Osteoblast (primary cell): ENCODE measurements at regions not wholly inside any gene's neighbourhood (a gene's known extent, or its start where the extent isn't known, plus 50 kb on each side); places are given as distances from the start of the nearest gene placed in this dataset.

Experiments used
- DNase-seq: peaks from one replicate; pipeline ENCODE4 v3.0.0; 2011; ENCODE audit warnings: low spot score, mixed read lengths; ENCODE audit not compliant: insufficient read length; ENCODE audit errors: missing footprints
- H2AFZ ChIP-seq: 2 replicates; pipeline ENCODE4 v1.6.0; 2011; ENCODE audit warnings: mild to moderate bottlenecking, low read length
- H3K27ac ChIP-seq: 2 replicates; pipeline ENCODE4 v1.5.1; 2011; ENCODE audit warnings: mild to moderate bottlenecking, low read depth, low read length, moderate library complexity
- H3K27me3 ChIP-seq: 2 replicates; pipeline ENCODE4 v1.6.0; 2012; ENCODE audit warnings: mild to moderate bottlenecking, control low read depth, inconsistent platforms, low read length, moderate library complexity; ENCODE audit not compliant: insufficient read depth
- H3K36me3 ChIP-seq: 2 replicates; pipeline ENCODE4 v1.5.1; 2011; ENCODE audit warnings: mild to moderate bottlenecking, low read length, control low read depth, moderate library complexity; ENCODE audit not compliant: insufficient read depth
- H3K4me1 ChIP-seq: 2 replicates; pipeline ENCODE4 v1.5.1; 2011; ENCODE audit warnings: mild to moderate bottlenecking, low read length, control low read depth, moderate library complexity; ENCODE audit not compliant: insufficient read depth
- H3K4me2 ChIP-seq: 2 replicates; pipeline ENCODE4 v1.6.0; 2011; ENCODE audit warnings: mild to moderate bottlenecking, low read length; ENCODE audit not compliant: insufficient read depth
- H3K4me3 ChIP-seq: fragments of 200-600 bp; sonication (generic); 3 replicates; pipeline ENCODE4 v1.5.1; 2012; ENCODE audit warnings: mild to moderate bottlenecking, low read length, inconsistent platforms; ENCODE audit not compliant: insufficient read depth
- H3K79me2 ChIP-seq: 2 replicates; pipeline ENCODE4 v1.6.0; 2012; ENCODE audit warnings: mild to moderate bottlenecking, low read length, control low read depth, inconsistent platforms; ENCODE audit not compliant: insufficient read depth
- H3K9me3 ChIP-seq: 2 replicates; pipeline ENCODE4 v1.5.1; 2011; ENCODE audit warnings: low read depth, low read length, control low read depth
- H4K20me1 ChIP-seq: 2 replicates; pipeline ENCODE4 v1.6.0; 2012; ENCODE audit warnings: mild to moderate bottlenecking, low read length, control low read depth; ENCODE audit not compliant: insufficient read depth
- CTCF ChIP-seq: IDR thresholded peaks from 2 replicates; pipeline ENCODE4 v1.5.1; 2011; ENCODE audit warnings: mild to moderate bottlenecking, low read depth, low read length, moderate library complexity; ENCODE audit errors: extremely low read depth

DNA sequence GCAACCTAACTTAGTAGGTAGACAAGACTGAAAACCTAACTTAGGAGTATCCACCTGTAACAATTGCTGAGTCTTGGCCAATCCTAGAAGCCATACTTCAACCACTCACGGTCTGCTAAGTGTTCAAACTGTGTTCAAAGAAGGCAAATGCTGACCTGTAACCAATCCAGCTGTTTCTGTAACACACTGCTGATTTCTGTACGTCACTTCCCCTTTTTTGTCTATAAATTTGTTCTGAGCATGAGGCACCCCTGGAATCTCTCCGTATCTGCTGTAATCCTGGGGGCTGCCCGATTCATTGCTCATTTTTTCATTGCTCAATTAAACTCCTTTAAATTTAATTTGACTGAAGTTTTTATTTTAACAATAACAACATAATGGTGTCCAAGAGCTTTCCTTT lies 451.4 kb upstream of the ATP10A start:
- Histone ChIP-seq H3K4me3 (no peak overlapping the region), H3K27me3 (no peaks in the 10 kb centered on the region), H3K36me3 (no peaks in the 10 kb centered on the region), H3K79me2 (no peaks in the 10 kb centered on the region), H3K9me3 (no peaks in the 10 kb centered on the region), H4K20me1 (no peaks in the 10 kb centered on the region), H3K27ac (no peak overlapping the region), H3K4me2 (no peak overlapping the region), H3K4me1 (no peaks in the 10 kb centered on the region), H2AFZ (no peak overlapping the region)
- no peak for TF ChIP-seq CTCF
- no peak for DNase-seq

DNA sequence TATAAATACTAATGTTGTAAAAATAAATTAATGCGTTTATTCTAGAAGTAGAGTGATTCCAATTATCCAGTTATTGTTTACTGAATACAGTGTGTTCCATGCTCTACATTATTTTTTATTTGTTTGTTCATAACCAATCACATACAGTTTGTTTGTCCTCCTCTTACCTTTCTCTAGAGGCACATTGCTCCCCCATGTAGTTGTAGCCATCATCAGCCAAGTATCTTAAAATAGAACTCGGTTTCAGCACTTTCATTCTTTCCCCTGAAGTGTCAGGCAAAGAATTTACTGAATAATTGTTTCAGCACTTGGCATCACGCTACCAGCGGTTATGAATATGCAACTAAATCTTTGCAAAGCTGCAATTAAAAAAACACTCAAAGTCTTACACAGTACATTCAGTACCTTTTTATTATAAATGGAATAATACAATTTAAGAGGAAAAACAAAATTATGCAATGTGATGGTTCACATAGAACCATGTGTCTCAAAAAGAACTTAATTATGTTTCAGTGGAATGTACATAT lies 448.6 kb upstream of the ATP10A start:
- no peaks in the 10 kb centered on the region for H3K27me3 ChIP-seq
- no peaks in the 10 kb centered on the region for H3K79me2 ChIP-seq
- no peaks in the 10 kb centered on the region for H4K20me1 ChIP-seq
- no peak overlapping the region for H3K27ac ChIP-seq
- no peak overlapping the region for H3K4me2 ChIP-seq
- H3K36me3 ChIP-seq = no peaks in the 10 kb centered on the region
- H2AFZ ChIP-seq = no peak overlapping the region
- no peak overlapping the region for H3K4me3 ChIP-seq
- no peak for TF ChIP-seq CTCF
- no peaks in the 10 kb centered on the region for H3K4me1 ChIP-seq
- no peaks in the 10 kb centered on the region for H3K9me3 ChIP-seq
- no peak for DNase-seq

DNA sequence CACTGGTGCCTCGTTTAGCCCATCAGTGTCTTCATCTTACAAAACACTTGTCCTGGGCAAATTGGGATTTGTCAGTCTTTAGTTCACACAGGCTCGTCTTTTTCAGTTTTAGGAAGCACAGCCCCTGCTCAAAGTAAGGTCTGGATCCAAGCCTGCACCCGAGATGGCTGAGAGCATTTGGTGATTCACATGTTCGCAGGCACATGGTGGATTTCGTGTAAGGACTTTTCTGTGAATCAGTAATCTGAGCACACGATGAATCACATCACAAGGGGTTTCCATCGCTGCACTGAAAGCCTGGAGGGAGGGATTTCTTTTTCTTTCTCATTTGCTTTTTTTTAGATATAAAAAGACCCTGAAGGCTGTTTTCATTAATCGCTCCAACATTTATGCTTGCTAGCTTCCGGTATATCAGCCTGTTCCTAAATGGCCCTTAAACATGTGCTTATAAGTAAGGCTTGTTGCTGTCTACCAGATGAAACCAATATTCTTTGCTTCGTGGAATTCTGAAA lies 435.6 kb upstream of the ATP10A start:
- Histone ChIP-seq H3K79me2 (no peaks in the 10 kb centered on the region), H3K4me1 (no peaks in the 10 kb centered on the region), H3K27ac (no peak overlapping the region), H2AFZ (no peak overlapping the region), H3K9me3 (no peaks in the 10 kb centered on the region), H3K4me2 (no peak overlapping the region), H3K27me3 (no peaks in the 10 kb centered on the region), H3K36me3 (no peaks in the 10 kb centered on the region), H4K20me1 (no peaks in the 10 kb centered on the region), H3K4me3 (no peak overlapping the region)
- DNase-seq = no peak
- no peak for TF ChIP-seq CTCF

DNA sequence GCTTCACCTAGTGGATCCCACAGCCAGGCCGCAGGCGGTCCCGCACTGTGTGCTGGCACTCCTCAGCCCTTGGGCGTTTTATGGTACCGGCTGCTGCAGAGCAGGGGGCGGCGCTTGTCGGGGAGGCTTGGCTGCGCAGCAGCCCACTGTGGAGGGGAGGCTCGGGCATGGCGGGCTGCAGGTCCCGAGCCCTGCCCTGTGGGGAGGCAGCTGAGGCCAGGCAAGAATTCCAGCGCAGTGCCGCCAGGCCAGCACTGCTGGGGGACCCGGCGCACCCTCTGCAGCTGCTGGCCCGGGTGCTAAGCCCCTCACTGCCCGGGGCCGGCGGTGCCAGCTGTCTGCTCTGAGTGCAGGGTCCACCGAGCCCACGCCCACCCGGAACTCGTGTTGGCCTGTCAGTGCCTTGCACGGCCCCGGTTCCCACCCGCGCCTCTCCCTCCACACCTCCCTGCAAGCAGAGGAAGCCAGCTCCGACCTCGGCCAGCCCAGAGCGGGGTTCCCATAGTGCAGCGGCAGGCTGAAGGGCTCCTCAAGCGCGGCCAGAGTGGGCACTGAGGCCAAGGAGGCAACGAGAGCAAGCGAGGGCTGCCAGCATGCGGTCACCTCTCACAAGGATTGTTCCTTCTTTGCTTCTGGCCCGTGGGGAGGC lies 435.0 kb upstream of the ATP10A start:
- no peak overlapping the region for H3K27ac ChIP-seq
- H3K9me3 ChIP-seq = no peaks in the 10 kb centered on the region
- no peak for TF ChIP-seq CTCF
- no peak overlapping the region for H3K4me2 ChIP-seq
- H3K27me3 ChIP-seq = no peaks in the 10 kb centered on the region
- H2AFZ ChIP-seq = no peak overlapping the region
- no peaks in the 10 kb centered on the region for H3K79me2 ChIP-seq
- no peaks in the 10 kb centered on the region for H4K20me1 ChIP-seq
- no peak overlapping the region for H3K4me3 ChIP-seq
- H3K36me3 ChIP-seq = no peaks in the 10 kb centered on the region
- DNase-seq = no peak
- H3K4me1 ChIP-seq = no peaks in the 10 kb centered on the region
